Smooth muscle cell (in vitro differentiated cells): ENCODE measurements at regions not wholly inside any gene's neighbourhood (a gene's known extent, or its start where the extent isn't known, plus 50 kb on each side); places are given as distances from the start of the nearest gene placed in this dataset.

ENCODE experiments used
- DNase-seq: peaks from one replicate; lab custom pipeline; 2025; ENCODE audit not compliant: unreplicated experiment; lab: John Stamatoyannopoulos, UW
- H2AFZ ChIP-seq: fragments of 200-600 bp; sonication (generic); 2 replicates; pipeline ENCODE4 v1.6.0; 2016; ENCODE audit warnings: antibody characterized with exemption, low read depth, mild to moderate bottlenecking
- H3F3A ChIP-seq: fragments of 200-600 bp; sonication (generic); 2 replicates; pipeline ENCODE4 v1.6.0; 2017; ENCODE audit warnings: antibody characterized with exemption, low read depth
- H3K27ac ChIP-seq: fragments of 200-600 bp; sonication (generic); 2 replicates; pipeline ENCODE4 v1.5.1; 2016; ENCODE audit warnings: low read depth, mild to moderate bottlenecking
- H3K27me3 ChIP-seq: fragments of 200-600 bp; sonication (generic); 2 replicates; pipeline ENCODE4 v1.6.1; 2016; ENCODE audit warnings: low read depth, mild to moderate bottlenecking
- H3K36me3 ChIP-seq: fragments of 200-600 bp; sonication (generic); 2 replicates; pipeline ENCODE4 v1.5.1; 2016; ENCODE audit warnings: low read depth
- H3K4me1 ChIP-seq: fragments of 200-600 bp; sonication (generic); 2 replicates; pipeline ENCODE4 v1.5.1; 2016; ENCODE audit warnings: low read depth
- H3K4me2 ChIP-seq: fragments of 200-600 bp; sonication (generic); 2 replicates; pipeline ENCODE4 v1.6.0; 2016; ENCODE audit warnings: mild to moderate bottlenecking
- H3K4me3 ChIP-seq: fragments of 200-600 bp; sonication (generic); 2 replicates; pipeline ENCODE4 v1.5.1; 2016; ENCODE audit warnings: mild to moderate bottlenecking
- H3K79me2 ChIP-seq: fragments of 200-600 bp; sonication (generic); 2 replicates; pipeline ENCODE4 v1.6.0; 2016; ENCODE audit warnings: low read depth, mild to moderate bottlenecking
- H3K9ac ChIP-seq: fragments of 200-600 bp; sonication (generic); 2 replicates; pipeline ENCODE4 v1.6.0; 2016; ENCODE audit warnings: low read depth
- H3K9me3 ChIP-seq: fragments of 200-600 bp; sonication (generic); replicated peaks from 2 replicates; pipeline ENCODE4 v1.5.1; 2016; ENCODE audit warnings: low read depth
- H4K20me1 ChIP-seq: fragments of 200-600 bp; sonication (generic); 2 replicates; pipeline ENCODE4 v1.6.0; 2016; ENCODE audit warnings: low read depth
- CTCF ChIP-seq: fragments of 200-600 bp; sonication (generic); IDR thresholded peaks from 2 replicates; pipeline ENCODE4 v1.5.1; 2017; ENCODE audit warnings: borderline replicate concordance, mild to moderate bottlenecking, antibody characterized with exemption; ENCODE audit not compliant: insufficient read depth, poor library complexity, severe bottlenecking
- WGBS: methylation state at CpG from one replicate; pipeline ENCODE4 v1.1.7; 2016; ENCODE audit warnings: low lambda C conversion rate; 5-methylcytosine and 5-hydroxymethylcytosine counted together

GRCh38 chr3:43206105-43206504 lies 80.2 kb upstream of the SNRK start:
- Histone ChIP-seq H3K4me3 (no peak overlapping the region), H3K27me3 (peaks cover 44% of the 10 kb centered on the region), H3K9me3 (no peaks in the 10 kb centered on the region), H3K9ac (no peak overlapping the region), H3K4me2 (no peak overlapping the region), H3F3A (no peaks in the 10 kb centered on the region), H3K36me3 (no peaks in the 10 kb centered on the region), H3K27ac (no peak overlapping the region), H3K79me2 (no peaks in the 10 kb centered on the region), H2AFZ (no peak overlapping the region), H4K20me1 (no peaks in the 10 kb centered on the region), H3K4me1 (no peaks in the 10 kb centered on the region)
- 90% methylated on average over 7 of the region's 7 CpGs for WGBS
- no peak for DNase-seq
- no peak for TF ChIP-seq CTCF

- H3K4me1 ChIP-seq, result no peaks in the 10 kb centered on the region
- no peaks in the 10 kb centered on the region for H4K20me1 ChIP-seq
- H3K4me3 ChIP-seq, result no peak overlapping the region
- no peaks in the 10 kb centered on the region for H3K36me3 ChIP-seq
- no peaks in the 10 kb centered on the region for H3K9me3 ChIP-seq
- no peak overlapping the region for H3K4me2 ChIP-seq
- peaks cover 49% of the 10 kb centered on the region for H3K27me3 ChIP-seq
- no peaks in the 10 kb centered on the region for H3K79me2 ChIP-seq
- no peak overlapping the region for H3K9ac ChIP-seq
- H2AFZ ChIP-seq, result no peak overlapping the region
- no peak for DNase-seq
- TF ChIP-seq CTCF, result no peak
- no peak overlapping the region for H3K27ac ChIP-seq
- H3F3A ChIP-seq, result no peaks in the 10 kb centered on the region
- 6% methylated on average over 3 of the region's 3 CpGs for WGBS
Measured at GRCh38 chr3:43203022-43203421, 83.3 kb upstream of the SNRK start.

- 100% methylated on average over 1 of the region's 1 CpG for WGBS
- H2AFZ ChIP-seq, result no peak overlapping the region
- H3K9ac ChIP-seq, result no peak overlapping the region
- peaks cover 62% of the 10 kb centered on the region for H3K27me3 ChIP-seq
- no peak overlapping the region for H3K27ac ChIP-seq
- H4K20me1 ChIP-seq, result no peaks in the 10 kb centered on the region
- H3K4me3 ChIP-seq, result no peak overlapping the region
- H3K4me2 ChIP-seq, result no peak overlapping the region
- no peak for TF ChIP-seq CTCF
- no peaks in the 10 kb centered on the region for H3K4me1 ChIP-seq
- H3F3A ChIP-seq, result no peaks in the 10 kb centered on the region
- H3K36me3 ChIP-seq, result no peaks in the 10 kb centered on the region
- no peaks in the 10 kb centered on the region for H3K9me3 ChIP-seq
- DNase-seq, result no peak
- no peaks in the 10 kb centered on the region for H3K79me2 ChIP-seq
Measured at GRCh38 chr3:43201581-43201980, 84.8 kb upstream of the SNRK start.

GRCh38 chr3:43199645-43200306 lies 86.6 kb upstream of the SNRK start:
- WGBS, result 82% methylated on average over 3 of the region's 3 CpGs
- Histone ChIP-seq H3K4me1 (no peaks in the 10 kb centered on the region), H4K20me1 (no peaks in the 10 kb centered on the region), H3K9me3 (no peaks in the 10 kb centered on the region), H3K27ac (no peak overlapping the region), H3K9ac (no peak overlapping the region), H3K4me3 (no peak overlapping the region), H3K36me3 (no peaks in the 10 kb centered on the region), H3K4me2 (no peak overlapping the region), H3K79me2 (no peaks in the 10 kb centered on the region), H2AFZ (no peak overlapping the region), H3F3A (no peaks in the 10 kb centered on the region), H3K27me3 (peaks cover 69% of the 10 kb centered on the region)
- DNase-seq, result no peak
- TF ChIP-seq CTCF, result no peak
